D341Med (cell line): ENCODE measurements at regions not wholly inside any gene's neighbourhood (a gene's known extent, or its start where the extent isn't known, plus 50 kb on each side); places are given as distances from the start of the nearest gene placed in this dataset.
A peak's percentile ranks its signal among the peaks of the same experiment; 100 is the strongest.
"Not testable (repeated sequence)": the region's sequence is repeated elsewhere in the genome, so short reads cannot be mapped to it uniquely, and the experiment has no call there.

Source experiments
- DNase-seq: peaks from one replicate; pipeline ENCODE4 v3.0.0; 2012; ENCODE audit warnings: low spot score

DNA sequence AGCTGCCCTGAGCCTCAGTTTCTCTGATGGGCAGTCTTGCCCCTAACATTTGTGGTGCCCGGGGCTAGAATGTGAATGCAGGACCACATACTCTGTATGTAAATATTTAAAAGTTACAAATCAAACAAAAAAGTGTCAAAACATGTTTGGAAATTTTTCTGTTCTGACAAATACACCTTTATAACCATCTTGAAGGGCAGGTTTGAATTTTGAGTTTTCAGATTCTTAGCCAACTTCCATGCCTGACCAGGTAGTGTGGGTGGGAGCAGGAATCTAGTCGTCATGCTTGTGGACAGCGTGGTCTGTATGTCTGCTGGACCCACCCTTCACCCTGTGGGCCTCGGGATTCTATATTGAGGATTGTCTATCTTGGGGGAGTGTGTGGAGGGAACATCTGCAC is 325.1 kb downstream of the SOX4 start:
- DNase-seq: no peak

DNA sequence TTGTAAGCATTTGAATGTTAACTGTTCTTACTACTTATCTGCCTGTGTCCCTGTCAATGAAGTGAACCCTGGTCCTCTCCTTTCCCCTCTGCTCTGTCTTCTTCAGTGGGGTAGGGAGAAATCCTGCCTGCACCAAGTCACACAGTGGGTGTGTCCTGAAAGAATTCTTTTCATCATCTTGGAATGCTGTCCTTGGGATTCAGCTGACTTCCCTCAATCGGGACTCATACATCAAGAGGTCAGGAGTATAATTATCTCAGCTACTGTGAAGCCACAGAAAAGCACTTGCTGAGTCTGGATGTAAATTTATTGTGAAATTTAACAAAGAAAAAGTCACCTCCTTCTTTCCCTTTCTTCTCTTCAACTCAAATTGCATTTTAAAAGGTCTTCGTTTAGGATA is 328.5 kb downstream of the SOX4 start:
- no peak for DNase-seq

DNA sequence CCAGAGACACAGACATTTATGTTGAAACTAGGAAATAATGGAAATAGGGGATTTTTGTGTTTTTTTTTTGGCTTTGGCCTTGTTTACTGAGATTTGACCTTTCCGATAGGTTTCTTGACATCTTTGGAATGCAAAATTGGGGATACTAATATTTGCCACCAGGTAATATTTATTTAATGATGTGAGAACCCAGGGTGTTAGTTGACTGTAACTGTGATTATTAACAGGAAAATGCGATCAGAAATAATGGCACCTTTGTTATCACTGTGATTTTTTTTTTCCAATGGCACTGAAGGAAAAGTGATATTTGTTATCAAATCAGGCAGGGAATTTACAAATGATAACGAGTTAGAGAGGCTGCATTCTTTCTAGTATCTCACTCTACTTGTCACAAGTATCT is 330.5 kb downstream of the SOX4 start:
- DNase-seq: no peak

DNA sequence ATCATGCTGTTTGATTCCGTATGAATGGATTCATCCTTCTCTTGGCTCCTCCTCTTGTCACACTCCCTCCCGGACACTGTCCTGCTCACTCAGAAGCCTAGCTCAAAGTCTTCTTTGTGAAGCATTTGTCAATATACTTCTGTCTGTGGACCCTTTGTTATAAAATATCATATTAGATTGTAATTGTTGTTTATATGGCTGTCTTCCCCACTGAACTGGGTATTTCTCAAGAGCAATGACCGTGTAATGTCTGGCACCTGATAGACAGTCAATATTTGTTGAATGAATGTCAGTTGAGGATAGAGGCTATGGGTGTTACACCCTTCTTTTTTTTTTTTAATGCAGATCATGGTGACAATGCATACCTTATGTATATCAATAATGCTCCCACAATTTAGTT is 335.3 kb downstream of the SOX4 start:
- no peak for DNase-seq

DNA sequence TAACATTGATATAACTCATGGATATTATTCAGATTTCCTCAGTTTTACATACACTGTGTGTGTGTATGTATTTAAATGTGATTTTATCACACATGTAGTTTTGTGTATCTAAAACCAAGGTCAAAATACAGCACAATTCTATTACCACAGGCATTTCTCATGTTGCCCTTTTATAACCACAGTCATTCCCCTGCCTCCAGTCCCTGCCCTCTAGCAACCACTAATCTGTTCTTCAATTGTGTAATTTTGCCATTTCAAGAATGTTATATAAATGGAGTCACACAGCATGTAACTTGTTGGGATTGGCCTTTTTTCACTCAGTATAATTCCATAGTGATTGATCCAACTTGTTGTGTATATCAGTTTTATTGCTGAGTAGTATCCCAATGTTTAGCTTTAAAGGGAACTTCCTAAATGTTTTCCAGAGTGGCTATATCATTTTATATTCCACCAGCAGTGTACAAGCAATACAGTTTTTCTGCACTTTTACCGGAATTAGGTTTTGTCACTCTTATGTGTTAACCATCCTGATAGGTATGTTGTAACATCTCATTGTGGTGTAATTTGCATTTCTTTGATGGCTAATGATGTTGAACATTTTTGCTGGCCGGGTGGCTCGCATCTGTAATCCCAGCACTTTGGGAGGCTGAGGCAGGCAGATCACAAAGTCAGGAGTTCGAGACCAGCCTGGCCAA is 338.2 kb downstream of the SOX4 start:
- no peak for DNase-seq

DNA sequence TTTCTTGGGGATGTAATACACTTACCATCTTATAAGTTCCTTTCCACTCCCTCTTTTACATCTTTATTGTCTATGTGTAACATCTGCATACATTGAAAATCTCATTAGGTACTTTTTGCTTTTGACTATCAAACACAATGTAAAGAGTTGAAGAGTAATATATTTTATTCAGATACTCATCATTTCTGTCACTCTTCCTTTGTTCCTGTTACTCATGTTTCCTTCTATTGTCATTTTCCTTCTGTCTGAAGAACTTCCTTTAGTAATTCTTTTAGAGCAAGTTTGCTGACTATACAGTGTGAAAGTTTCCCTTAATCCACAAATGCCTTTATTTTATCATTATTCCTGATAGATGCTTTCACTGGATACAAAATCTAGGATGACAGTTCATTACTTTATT is 339.8 kb downstream of the SOX4 start:
- DNase-seq: no peak

DNA sequence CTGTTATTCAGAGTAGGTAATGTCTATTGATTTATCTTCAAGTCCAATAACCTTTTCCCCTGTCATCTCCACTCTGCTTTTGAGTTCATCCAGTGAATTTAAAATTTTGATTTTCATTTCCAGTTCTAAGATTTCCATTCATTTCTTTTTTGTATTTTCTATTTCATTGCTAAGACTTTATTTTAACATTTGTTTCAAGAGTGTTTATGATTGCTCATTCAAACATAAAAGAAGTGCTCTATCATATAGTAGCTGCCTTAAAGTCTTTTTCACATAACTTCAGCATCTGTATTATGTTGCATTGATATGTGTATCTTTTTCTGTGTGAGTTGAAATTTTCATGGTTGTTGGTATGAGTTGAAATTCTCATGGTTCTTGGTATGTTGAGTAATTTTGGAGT is 341.6 kb downstream of the SOX4 start:
- DNase-seq: no peak

DNA sequence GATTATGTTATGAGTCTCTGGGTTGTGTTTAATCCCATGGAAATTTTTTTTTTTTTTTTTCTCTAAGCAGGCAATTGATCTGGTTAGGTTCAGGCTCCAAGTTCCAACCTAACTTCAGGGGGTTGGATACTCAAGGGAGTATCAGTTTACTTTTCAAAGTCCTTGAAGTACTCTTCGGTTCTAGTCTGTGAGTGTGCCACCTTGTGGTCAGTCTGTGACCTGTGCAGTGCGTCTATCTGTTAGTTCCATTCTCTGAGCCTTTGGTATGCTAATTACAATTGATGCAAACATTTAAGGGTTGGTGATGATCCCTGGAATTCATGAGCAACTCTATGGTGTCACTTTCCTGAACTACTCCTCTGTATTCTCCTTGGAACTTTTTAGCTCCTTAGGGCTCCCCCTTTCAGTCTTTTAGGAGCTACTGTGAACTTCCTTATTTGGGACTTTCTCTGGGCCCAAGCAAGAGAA is 342.0 kb downstream of the SOX4 start:
- peak; percentile 41 for DNase-seq

DNA sequence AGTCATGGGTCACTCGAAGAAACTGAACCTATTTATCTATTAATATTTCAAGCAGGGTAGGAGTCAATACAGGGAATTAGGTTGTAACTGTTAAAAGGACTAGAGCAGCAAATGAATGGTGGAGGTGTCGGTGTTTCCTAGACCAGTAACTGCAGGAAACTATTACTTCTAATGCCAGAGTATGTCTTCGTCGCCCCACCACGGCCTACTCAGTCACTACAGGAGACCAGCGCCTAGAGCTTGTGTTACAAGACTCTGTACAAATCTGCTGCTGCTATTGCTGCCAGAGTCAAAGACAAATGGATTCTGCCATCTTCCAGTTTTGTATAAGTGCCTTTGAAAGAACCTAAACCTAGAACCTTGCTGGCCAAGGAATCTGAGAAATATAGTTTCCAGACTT is 343.9 kb downstream of the SOX4 start:
- DNase-seq: no peak

DNA sequence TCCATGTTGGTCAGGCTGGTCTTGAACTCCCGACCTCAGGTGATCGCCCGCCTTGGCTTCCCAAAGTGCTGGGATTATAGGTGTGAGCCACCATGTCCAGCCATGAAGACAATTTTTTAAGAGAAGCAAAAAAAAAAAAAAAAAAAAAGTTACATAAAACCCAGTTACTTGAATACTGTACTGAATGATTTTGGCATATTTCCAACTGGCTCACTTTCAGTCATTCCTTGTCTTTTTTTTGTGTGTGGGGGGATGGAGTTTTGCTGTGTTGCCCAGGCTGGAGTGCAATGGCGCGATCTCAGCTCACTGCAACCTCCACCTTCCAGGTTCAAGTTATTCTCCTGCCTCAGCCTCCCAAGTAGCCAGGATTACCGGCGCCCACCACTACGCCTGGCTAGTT is 345.5 kb downstream of the SOX4 start:
- not testable (repeated sequence) for DNase-seq

DNA sequence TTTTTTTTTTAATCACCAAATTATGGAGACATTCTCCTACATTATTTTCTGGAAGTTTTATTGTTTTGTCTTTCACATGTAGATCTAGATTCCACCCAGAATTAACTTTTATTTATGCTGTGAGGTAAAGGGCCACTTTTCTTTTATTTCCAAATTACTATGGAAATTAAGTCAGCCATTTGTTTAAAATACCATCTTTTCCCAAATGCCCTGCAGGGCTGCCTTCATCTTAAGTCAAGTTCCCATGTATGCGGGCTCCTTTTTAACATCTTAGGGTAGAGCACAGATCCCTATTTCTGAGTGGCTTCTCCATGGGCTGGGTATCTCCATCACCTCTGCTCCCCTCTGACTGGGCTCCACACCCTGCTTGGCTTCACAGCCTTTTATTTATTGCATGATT is 348.4 kb downstream of the SOX4 start:
- DNase-seq: no peak

DNA sequence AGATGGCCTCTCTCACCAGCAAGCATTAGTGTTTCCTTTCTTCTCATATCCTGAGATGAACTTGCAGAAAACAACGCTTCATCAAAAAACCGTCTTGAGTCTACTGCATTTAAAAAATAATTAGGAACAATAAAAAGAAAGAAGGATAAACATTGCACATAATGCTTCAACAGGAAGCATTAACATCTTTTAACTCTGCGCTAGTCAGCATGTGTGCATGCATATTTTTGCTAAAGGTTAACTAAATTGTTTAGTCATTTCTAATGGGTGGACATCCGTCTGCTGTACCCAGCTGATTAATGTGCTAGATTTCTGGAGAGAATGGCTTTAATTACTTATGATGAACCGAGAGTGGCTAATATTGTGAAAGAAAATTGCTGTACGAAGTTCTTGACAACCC is 349.3 kb downstream of the SOX4 start:
- no peak for DNase-seq

DNA sequence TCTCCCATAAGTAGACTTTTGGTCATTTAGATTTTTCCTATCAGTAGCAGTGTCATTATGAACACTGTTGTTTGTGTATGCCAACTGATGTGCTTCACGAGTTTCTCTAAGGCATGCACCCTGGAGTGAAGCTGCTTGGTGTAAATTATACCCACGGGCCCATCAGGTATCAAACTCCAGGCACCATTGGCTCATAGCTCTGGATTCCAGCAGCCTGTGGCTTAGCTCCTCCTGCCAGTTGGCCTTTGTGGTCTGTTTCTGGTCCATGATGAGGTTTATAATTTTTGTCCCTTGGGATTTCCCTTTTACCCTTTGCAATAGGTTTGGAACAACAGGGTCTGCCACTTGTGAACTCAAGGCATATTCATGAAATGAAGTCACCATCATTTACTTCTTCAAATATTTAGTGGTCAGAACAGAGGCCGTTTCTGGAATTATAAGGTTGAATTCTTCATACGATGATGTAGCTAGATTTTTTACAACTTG is 350.5 kb downstream of the PRL start:
- DNase-seq: no peak

DNA sequence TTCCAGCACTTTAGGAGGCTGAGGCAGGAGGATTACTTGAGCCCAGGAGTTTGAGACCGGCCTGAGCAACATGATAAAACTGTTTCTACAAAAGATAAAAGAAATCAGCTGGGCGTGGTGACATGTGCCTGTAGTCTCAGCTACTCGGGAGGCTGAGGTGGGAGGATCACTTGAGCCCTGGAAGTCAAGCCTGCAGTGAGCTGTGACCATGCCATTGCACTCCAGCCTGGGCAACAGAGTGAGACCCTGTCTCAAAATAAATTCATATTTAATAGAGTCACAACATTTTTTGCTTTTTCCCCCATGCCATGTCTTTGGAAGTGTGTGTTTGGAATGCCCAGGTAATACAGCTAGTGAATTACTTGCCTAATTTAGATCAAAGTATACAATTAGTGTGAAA is 349.6 kb downstream of the PRL start:
- not testable (repeated sequence) for DNase-seq

DNA sequence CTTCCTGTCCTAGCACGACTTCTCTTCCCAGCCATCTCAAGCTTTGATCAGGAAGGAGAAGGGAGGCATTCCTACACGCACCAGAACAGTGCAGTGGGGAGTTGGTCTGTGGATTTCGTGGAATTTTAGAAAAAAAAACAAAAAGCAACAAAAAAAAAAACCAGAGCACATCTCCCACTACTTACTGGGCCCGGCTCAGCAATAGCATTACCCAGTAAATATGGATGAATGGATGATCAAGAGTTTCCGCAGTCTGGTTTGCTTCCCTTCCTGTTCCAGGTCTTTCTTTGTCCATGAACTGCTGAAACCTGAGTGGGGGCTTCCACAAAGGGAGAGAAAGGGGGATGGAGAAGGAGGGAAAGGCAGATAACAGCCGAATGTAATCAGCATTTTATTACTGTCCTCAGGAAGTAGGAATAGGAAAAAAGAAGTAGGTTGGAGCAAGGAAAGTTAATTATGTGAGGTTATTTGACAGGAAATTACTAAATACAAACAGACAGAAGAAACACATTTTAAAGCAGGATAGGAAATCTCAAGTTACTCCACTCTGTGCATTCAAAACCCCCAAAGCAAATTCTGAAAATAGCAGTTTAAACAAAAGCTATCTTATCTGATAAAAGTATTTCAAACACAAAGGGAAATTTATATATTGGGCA is 349.0 kb downstream of the PRL start:
- DNase-seq: no peak

DNA sequence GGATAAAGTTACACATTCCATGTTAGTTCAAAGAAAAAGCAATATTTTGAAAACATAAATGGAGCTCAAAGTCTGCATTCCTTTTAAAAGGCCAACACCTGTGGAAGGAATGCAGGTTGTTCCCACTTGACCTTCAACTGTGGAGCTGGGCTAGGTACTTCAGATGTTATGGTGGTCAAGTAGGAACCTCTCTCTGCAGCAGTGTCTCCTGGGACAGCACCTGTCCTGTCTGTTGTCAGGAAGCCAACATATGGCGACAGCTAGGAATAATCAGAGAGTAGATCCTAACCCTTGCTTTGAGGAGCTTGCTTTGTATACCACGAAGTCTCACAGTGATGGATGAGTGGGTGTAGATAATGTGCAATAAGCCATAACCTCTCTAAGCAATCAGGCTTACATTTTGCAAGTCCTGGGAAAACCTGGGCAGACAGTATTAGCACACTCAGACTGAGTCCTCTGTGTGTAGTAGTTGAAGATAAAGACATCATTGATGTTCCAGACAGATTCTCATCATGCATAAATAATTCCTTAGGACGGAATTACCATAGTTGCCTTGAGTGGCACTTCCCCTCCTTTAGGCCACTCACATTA is 347.5 kb downstream of the PRL start:
- DNase-seq: no peak

DNA sequence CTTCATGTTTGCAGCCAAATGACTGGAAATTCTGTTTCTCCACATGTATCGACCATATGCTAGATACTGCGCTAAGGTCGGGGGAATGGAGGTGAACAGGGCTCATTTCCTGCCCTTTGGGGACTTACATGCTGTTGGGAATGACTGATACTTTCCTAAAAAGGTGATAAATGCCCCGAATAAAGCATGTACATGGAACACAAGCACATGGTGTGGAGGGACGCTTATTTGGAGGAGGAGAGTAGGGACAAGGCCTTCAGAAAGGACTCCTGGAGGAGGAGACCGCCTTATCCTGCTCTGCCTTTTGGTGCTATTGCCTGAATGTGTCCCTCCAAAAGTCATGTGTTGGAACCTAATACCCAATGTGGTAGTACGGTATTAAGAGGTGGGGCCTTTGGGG is 344.5 kb downstream of the PRL start:
- DNase-seq: no peak

DNA sequence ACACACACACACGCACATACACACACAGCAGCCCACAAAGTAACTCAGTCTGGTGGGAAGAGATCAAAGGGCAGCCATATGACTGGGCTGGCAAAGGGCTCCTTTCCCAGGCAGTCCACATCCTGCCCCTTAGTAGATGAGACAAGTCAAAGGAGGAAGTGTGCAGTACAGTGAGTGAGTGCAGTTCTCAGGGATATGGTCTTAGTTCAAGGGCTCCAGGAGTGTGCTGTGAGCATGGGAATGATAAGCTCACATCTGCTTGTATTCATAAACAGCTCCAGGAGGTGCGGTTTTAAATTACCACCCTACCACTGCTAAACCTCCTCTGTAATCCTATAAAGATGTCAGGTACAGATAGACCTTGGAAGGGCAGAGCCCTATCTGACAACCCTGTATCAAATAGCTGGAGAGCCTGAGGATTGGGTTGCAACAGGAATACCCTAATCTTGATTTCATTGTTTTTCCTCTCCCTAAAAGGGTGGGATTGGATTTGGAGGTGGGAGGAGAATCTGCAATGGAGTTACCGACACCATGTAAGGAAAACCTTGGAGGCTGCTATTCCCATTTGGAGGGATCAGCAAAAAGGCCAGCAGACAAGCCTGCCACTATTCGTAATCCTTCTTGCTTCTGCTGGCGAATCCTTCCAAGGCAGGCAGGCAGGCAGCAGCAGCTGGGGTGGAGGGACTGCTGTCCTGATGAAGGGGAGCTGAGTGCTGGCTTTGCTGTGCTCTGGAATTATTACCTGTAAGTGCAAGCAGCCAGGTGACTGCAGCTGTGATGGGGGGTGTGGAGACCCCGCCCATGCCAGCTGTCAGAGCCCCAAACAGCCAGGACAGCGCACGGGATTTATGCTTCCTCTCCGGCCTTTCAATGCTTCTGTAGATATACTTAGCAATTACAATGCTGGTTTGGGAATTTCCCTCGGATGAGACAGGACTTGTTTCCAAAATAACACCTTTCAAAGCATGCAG is 342.7 kb downstream of the PRL start:
- peak; percentile 46 for DNase-seq

DNA sequence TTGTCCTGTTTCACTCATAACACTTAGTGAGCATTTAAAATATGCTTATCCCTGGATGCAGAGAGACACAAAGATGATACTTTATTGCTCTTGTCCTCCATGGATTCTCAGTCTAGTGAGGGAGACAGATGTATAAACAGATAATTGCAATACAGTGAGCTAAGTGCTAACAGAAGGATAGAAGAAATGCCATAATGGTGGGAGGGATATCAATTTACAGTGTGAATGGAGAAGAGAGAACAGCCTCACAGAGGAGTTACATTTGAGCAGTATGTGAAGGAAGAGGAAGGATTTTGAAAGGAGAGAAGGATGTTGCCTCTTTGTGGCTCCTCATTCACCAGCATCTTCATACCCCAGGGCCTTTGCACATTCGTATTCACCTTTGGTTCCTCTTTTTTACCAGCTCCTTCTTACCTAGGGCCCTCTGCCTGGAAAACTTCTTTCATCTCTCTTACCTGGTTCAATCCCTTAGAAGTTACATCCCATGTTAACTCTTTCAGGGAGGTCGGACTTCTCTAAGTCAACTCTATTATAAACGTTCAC is 341.7 kb downstream of the PRL start:
- no peak for DNase-seq

DNA sequence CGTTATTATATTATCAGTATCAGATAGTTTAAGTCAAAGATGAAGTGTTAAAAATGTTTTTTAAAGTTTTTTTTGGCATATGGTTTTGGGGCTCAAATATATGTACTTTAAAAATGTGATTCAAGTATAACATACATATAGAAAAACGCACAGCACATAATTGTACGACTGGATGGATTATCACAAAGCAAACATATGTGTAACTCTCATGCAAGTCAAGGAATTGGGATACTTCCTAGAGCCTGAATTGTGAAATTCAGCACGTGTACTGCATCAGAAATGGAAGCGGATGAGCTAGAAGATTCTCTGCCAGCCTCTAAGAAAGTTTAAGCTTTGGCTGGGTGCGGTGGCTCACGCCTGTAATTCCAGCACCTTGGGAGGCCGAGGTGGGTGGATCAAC is 340.9 kb downstream of the PRL start:
- DNase-seq: no peak

DNA sequence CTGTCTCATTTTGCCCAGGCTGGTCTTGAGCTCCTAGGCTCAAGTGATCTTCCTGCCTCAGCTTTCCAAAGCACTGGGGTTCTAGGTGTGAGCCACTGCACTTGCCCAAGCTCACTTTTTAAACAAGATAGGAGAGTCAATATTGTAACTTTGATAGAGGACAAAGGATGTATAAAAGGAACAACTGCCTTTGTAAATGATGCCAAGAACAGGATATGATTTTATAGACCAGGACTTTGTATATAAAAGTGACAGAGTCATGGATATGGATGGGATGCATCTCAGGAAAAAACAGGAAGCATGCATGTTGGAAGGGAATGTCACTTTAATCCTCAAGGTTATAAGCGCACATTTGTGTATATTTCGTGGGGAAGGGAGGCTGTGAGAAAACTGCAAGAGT is 338.4 kb downstream of the PRL start:
- no peak for DNase-seq

DNA sequence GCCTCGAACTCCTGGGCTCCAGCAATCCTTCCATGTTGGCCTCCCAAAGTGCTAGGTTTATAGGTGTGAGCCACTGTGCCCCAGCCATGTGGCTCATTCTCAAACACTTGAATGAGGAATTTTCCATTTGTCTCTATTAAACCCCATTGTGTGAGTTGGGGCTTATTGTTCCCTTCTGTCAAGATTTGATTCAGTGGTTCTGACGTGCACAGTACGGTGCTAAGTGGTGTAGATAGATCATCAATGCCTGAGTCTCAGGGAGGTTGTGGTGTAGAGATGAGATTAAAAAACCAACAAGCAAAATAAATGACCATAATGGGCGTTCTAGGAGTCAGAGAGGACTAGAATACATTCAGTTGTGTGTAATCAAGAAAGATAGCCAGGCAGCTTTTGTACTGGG is 335.6 kb downstream of the PRL start:
- DNase-seq: no peak
